ENCODE measurements at regions not wholly inside any gene's neighbourhood (a gene's known extent, or its start where the extent isn't known, plus 50 kb on each side); places are given as distances from the start of the nearest gene placed in this dataset.

- Histone ChIP-seq H3K4me1 (no peaks in the 10 kb centered on the region), H3K9me3 (ENCODE audit: control insufficient read depth, low read length) (no peaks in the 10 kb centered on the region), H3K27me3 (ENCODE audit: control insufficient read depth, insufficient read depth, low read length) (no peaks in the 10 kb centered on the region), H3K36me3 (ENCODE audit: control insufficient read depth, insufficient read depth, low read length) (no peaks in the 10 kb centered on the region), H3K79me2 (no peaks in the 10 kb centered on the region), H3K9ac (no peak overlapping the region), H3K27ac (peak overlapping the region; percentile 2), H3K4me3 (ENCODE audit: low read depth, low read length) (no peak overlapping the region), H3K4me2 (ENCODE audit: low read length) (no peak overlapping the region), H2AFZ (no peak overlapping the region)
- no peak for TF ChIP-seq CTCF (IDR thresholded peaks at IDR 0.05)
Observed at GRCh38 chr2:105497094-105497493, 98.2 kb upstream of the FHL2 start.

- Histone ChIP-seq H2AFZ (no peak overlapping the region), H3K4me1 (no peaks in the 10 kb centered on the region)
Observed at GRCh38 chr2:105496271-105496670, 97.4 kb upstream of the FHL2 start.

GRCh38 chr2:105494683-105495425 is 96.0 kb upstream of the FHL2 start:
- Histone ChIP-seq H3K27ac (no peak overlapping the region), H3K36me3 (ENCODE audit: control insufficient read depth, insufficient read depth, low read length) (no peaks in the 10 kb centered on the region)
- TF ChIP-seq CTCF (IDR thresholded peaks at IDR 0.05): no peak

More at GRCh38 chr2:105496271-105496670, 97.4 kb upstream of the FHL2 start:
- H3K36me3 ChIP-seq (ENCODE audit: control insufficient read depth, insufficient read depth, low read length): no peaks in the 10 kb centered on the region
- TF ChIP-seq CTCF (IDR thresholded peaks at IDR 0.05): no peak
- no peaks in the 10 kb centered on the region for H3K27me3 ChIP-seq (ENCODE audit: control insufficient read depth, insufficient read depth, low read length)
- no peaks in the 10 kb centered on the region for H3K79me2 ChIP-seq
- H3K9me3 ChIP-seq (ENCODE audit: control insufficient read depth, low read length): no peaks in the 10 kb centered on the region
- no peak overlapping the region for H3K9ac ChIP-seq
- H3K27ac ChIP-seq: no peak overlapping the region
- no peak overlapping the region for H3K4me2 ChIP-seq (ENCODE audit: low read length)
- no peak overlapping the region for H3K4me3 ChIP-seq (ENCODE audit: low read depth, low read length)

GRCh38 chr2:105490956-105491355 is 92.1 kb upstream of the FHL2 start:
- Histone ChIP-seq H3K36me3 (ENCODE audit: control insufficient read depth, insufficient read depth, low read length) (no peaks in the 10 kb centered on the region), H3K4me2 (ENCODE audit: low read length) (no peak overlapping the region), H2AFZ (no peak overlapping the region), H3K9me3 (ENCODE audit: control insufficient read depth, low read length) (no peaks in the 10 kb centered on the region), H3K27ac (no peak overlapping the region), H3K9ac (no peak overlapping the region), H3K79me2 (no peaks in the 10 kb centered on the region), H3K4me1 (no peaks in the 10 kb centered on the region), H3K27me3 (ENCODE audit: control insufficient read depth, insufficient read depth, low read length) (no peaks in the 10 kb centered on the region), H3K4me3 (ENCODE audit: low read depth, low read length) (no peak overlapping the region)
- no peak for TF ChIP-seq CTCF (IDR thresholded peaks at IDR 0.05)

More at GRCh38 chr2:105494683-105495425, 96.0 kb upstream of the FHL2 start:
- Histone ChIP-seq H3K27me3 (ENCODE audit: control insufficient read depth, insufficient read depth, low read length) (no peaks in the 10 kb centered on the region), H3K4me1 (no peaks in the 10 kb centered on the region), H2AFZ (no peak overlapping the region), H3K79me2 (no peaks in the 10 kb centered on the region), H3K4me3 (ENCODE audit: low read depth, low read length) (no peak overlapping the region), H3K4me2 (ENCODE audit: low read length) (no peak overlapping the region), H3K9me3 (ENCODE audit: control insufficient read depth, low read length) (no peaks in the 10 kb centered on the region), H3K9ac (no peak overlapping the region)

GRCh38 chr2:105490204-105490603 is 91.4 kb upstream of the FHL2 start:
- no peaks in the 10 kb centered on the region for H3K4me1 ChIP-seq

More at GRCh38 chr2:105490204-105490603, 91.4 kb upstream of the FHL2 start:
- Histone ChIP-seq H3K9ac (no peak overlapping the region), H3K4me2 (ENCODE audit: low read length) (no peak overlapping the region), H3K79me2 (no peaks in the 10 kb centered on the region), H3K36me3 (ENCODE audit: control insufficient read depth, insufficient read depth, low read length) (no peaks in the 10 kb centered on the region), H3K9me3 (ENCODE audit: control insufficient read depth, low read length) (no peaks in the 10 kb centered on the region), H3K4me3 (ENCODE audit: low read depth, low read length) (no peak overlapping the region), H2AFZ (no peak overlapping the region), H3K27me3 (ENCODE audit: control insufficient read depth, insufficient read depth, low read length) (no peaks in the 10 kb centered on the region), H3K27ac (no peak overlapping the region)
- TF ChIP-seq CTCF (IDR thresholded peaks at IDR 0.05): no peak
